MM.1S (cell line): ENCODE measurements at regions not wholly inside any gene's neighbourhood (a gene's known extent, or its start where the extent isn't known, plus 50 kb on each side); places are given as distances from the start of the nearest gene placed in this dataset.
"Not testable (repeated sequence)": the region's sequence is repeated elsewhere in the genome, so short reads cannot be mapped to it uniquely, and the experiment has no call there.

Source experiments
- DNase-seq: peaks from one replicate; pipeline ENCODE4 v3.0.0-alpha.2; 2015
- H2AFZ ChIP-seq: fragments of 300-600 bp; sonication (generic); 2 replicates; pipeline ENCODE4 v1.6.0; 2016; ENCODE audit warnings: antibody characterized with exemption, low read length
- H3F3A ChIP-seq: fragments of 300-600 bp; sonication (generic); 2 replicates; pipeline ENCODE4 v1.6.1; 2016; ENCODE audit warnings: mild to moderate bottlenecking, antibody characterized with exemption, low read length, moderate library complexity, mixed read lengths; ENCODE audit not compliant: insufficient read depth
- H3K27ac ChIP-seq: fragments of 300-600 bp; sonication (generic); 2 replicates; pipeline ENCODE4 v1.5.1; 2016; ENCODE audit warnings: mild to moderate bottlenecking, low read length
- H3K27me3 ChIP-seq: fragments of 300-600 bp; sonication (generic); replicated peaks from 2 replicates; pipeline ENCODE4 v1.6.0; 2016; ENCODE audit warnings: low read length; ENCODE audit not compliant: insufficient read depth
- H3K36me3 ChIP-seq: fragments of 300-600 bp; sonication (generic); replicated peaks from 2 replicates; pipeline ENCODE4 v1.6.1; 2016; ENCODE audit warnings: mild to moderate bottlenecking, low read length, mixed read lengths; ENCODE audit not compliant: insufficient read depth
- H3K4me1 ChIP-seq: fragments of 300-600 bp; sonication (generic); 2 replicates; pipeline ENCODE4 v1.6.1; 2016; ENCODE audit warnings: low read length, mixed read lengths
- H3K4me2 ChIP-seq: fragments of 300-600 bp; sonication (generic); 2 replicates; pipeline ENCODE4 v1.6.0; 2016; ENCODE audit warnings: low read depth, low read length
- H3K4me3 ChIP-seq: fragments of 300-600 bp; sonication (generic); 2 replicates; pipeline ENCODE4 v1.5.1; 2016; ENCODE audit warnings: low read length, mixed read lengths
- H3K79me2 ChIP-seq: fragments of 300-600 bp; sonication (generic); 2 replicates; pipeline ENCODE4 v1.6.1; 2016; ENCODE audit warnings: mixed run types, low read length, mixed read lengths
- H3K9ac ChIP-seq: fragments of 300-600 bp; sonication (generic); 2 replicates; pipeline ENCODE4 v1.6.1; 2016; ENCODE audit warnings: low read length, mixed read lengths
- H3K9me2 ChIP-seq: fragments of 300-600 bp; sonication (generic); replicated peaks from 2 replicates; pipeline ENCODE4 v1.6.1; 2016; ENCODE audit warnings: mild to moderate bottlenecking, low read length, mixed read lengths; ENCODE audit not compliant: insufficient read depth
- H3K9me3 ChIP-seq: fragments of 300-600 bp; sonication (generic); replicated peaks from 2 replicates; pipeline ENCODE4 v1.6.1; 2016; ENCODE audit warnings: mild to moderate bottlenecking, low read length, mixed read lengths; ENCODE audit not compliant: insufficient read depth
- H4K20me1 ChIP-seq: fragments of 300-600 bp; sonication (generic); 2 replicates; pipeline ENCODE4 v1.6.1; 2016; ENCODE audit warnings: mild to moderate bottlenecking, low read length, moderate library complexity, mixed read lengths; ENCODE audit not compliant: insufficient read depth
- EZH2 ChIP-seq: fragments of 300-600 bp; sonication (generic); optimal IDR thresholded peaks from 2 replicates; pipeline ENCODE3; 2017; ENCODE audit warnings: low read depth, mild to moderate bottlenecking, antibody characterized with exemption, low read length, mixed read lengths
- EZH2phosphoT487 ChIP-seq: fragments of 300-600 bp; sonication (generic); IDR thresholded peaks from 2 replicates; pipeline ENCODE4 v1.6.1; 2018; ENCODE audit warnings: antibody characterized with exemption, low read length
- TF ChIP-seq, protein P1 (sequence below): fragments of 300-600 bp; sonication (generic); IDR thresholded peaks from 2 replicates; pipeline ENCODE4 v1.5.1; 2016; ENCODE audit warnings: antibody characterized with exemption, low read length, mixed read lengths

GRCh38 chr21:14058566-14058965 is 152.2 kb downstream of the LIPI start:
- no peak overlapping the region for H3K4me2 ChIP-seq
- no peaks in the 10 kb centered on the region for H3K9me2 ChIP-seq
- H3F3A ChIP-seq: no peaks in the 10 kb centered on the region
- H3K9ac ChIP-seq: no peak overlapping the region
- no peaks in the 10 kb centered on the region for H4K20me1 ChIP-seq
- H3K36me3 ChIP-seq: no peaks in the 10 kb centered on the region
- no peaks in the 10 kb centered on the region for H3K4me1 ChIP-seq
- DNase-seq: no peak
- H3K9me3 ChIP-seq: no peaks in the 10 kb centered on the region
- H3K4me3 ChIP-seq: no peak overlapping the region
- no peak overlapping the region for H2AFZ ChIP-seq
- no peaks in the 10 kb centered on the region for H3K79me2 ChIP-seq
- H3K27me3 ChIP-seq: no peaks in the 10 kb centered on the region
- no peak overlapping the region for H3K27ac ChIP-seq
- TF ChIP-seq, protein P1, sequence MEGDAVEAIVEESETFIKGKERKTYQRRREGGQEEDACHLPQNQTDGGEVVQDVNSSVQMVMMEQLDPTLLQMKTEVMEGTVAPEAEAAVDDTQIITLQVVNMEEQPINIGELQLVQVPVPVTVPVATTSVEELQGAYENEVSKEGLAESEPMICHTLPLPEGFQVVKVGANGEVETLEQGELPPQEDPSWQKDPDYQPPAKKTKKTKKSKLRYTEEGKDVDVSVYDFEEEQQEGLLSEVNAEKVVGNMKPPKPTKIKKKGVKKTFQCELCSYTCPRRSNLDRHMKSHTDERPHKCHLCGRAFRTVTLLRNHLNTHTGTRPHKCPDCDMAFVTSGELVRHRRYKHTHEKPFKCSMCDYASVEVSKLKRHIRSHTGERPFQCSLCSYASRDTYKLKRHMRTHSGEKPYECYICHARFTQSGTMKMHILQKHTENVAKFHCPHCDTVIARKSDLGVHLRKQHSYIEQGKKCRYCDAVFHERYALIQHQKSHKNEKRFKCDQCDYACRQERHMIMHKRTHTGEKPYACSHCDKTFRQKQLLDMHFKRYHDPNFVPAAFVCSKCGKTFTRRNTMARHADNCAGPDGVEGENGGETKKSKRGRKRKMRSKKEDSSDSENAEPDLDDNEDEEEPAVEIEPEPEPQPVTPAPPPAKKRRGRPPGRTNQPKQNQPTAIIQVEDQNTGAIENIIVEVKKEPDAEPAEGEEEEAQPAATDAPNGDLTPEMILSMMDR: no peak
- TF ChIP-seq EZH2: no peak
- TF ChIP-seq EZH2phosphoT487: no peak

- H3F3A ChIP-seq, H2AFZ ChIP-seq, H3K4me3 ChIP-seq, DNase-seq, H3K36me3 ChIP-seq, H3K4me2 ChIP-seq, H3K9me2 ChIP-seq, H4K20me1 ChIP-seq, H3K9ac ChIP-seq, H3K9me3 ChIP-seq, H3K4me1 ChIP-seq, H3K79me2 ChIP-seq, H3K27ac ChIP-seq, H3K27me3 ChIP-seq: not testable (repeated sequence)
These were observed 152.8 kb downstream of the LIPI start for GRCh38 chr21:14057841-14058481.

- H3F3A ChIP-seq: no peaks in the 10 kb centered on the region
- H3K9me2 ChIP-seq: no peaks in the 10 kb centered on the region
- no peak overlapping the region for H2AFZ ChIP-seq
- no peak for DNase-seq
- TF ChIP-seq, protein P1: no peak
- TF ChIP-seq EZH2phosphoT487 (no peak), EZH2 (no peak)
- H3K36me3 ChIP-seq: no peaks in the 10 kb centered on the region
- no peak overlapping the region for H3K4me3 ChIP-seq
- H3K4me2 ChIP-seq: no peak overlapping the region
- H3K27ac ChIP-seq: no peak overlapping the region
- H3K4me1 ChIP-seq: no peaks in the 10 kb centered on the region
- H3K9ac ChIP-seq: no peak overlapping the region
- H3K9me3 ChIP-seq: no peaks in the 10 kb centered on the region
- H3K79me2 ChIP-seq: no peaks in the 10 kb centered on the region
- H4K20me1 ChIP-seq: no peaks in the 10 kb centered on the region
- H3K27me3 ChIP-seq: no peaks in the 10 kb centered on the region
These were observed 153.4 kb downstream of the LIPI start for GRCh38 chr21:14057313-14057712.

GRCh38 chr21:14056771-14057191 is 154.0 kb downstream of the LIPI start:
- DNase-seq: no peak
- no peaks in the 10 kb centered on the region for H3K27me3 ChIP-seq
- TF ChIP-seq EZH2 (no peak), EZH2phosphoT487 (no peak)
- TF ChIP-seq, protein P1: no peak
- H3K4me2 ChIP-seq: no peak overlapping the region
- no peak overlapping the region for H2AFZ ChIP-seq
- H3K4me3 ChIP-seq: no peak overlapping the region
- no peaks in the 10 kb centered on the region for H3K9me3 ChIP-seq
- H4K20me1 ChIP-seq: no peaks in the 10 kb centered on the region
- no peaks in the 10 kb centered on the region for H3F3A ChIP-seq
- H3K27ac ChIP-seq: no peak overlapping the region
- H3K36me3 ChIP-seq: no peaks in the 10 kb centered on the region
- no peaks in the 10 kb centered on the region for H3K4me1 ChIP-seq
- H3K9me2 ChIP-seq: no peaks in the 10 kb centered on the region
- H3K79me2 ChIP-seq: no peaks in the 10 kb centered on the region
- H3K9ac ChIP-seq: no peak overlapping the region

GRCh38 chr21:14055746-14056515 is 154.8 kb downstream of the LIPI start:
- not testable (repeated sequence) for H2AFZ ChIP-seq, DNase-seq, H3K9me3 ChIP-seq, H3K9ac ChIP-seq, H3K79me2 ChIP-seq, H3K36me3 ChIP-seq, H3F3A ChIP-seq, H3K27ac ChIP-seq, H3K4me2 ChIP-seq, H4K20me1 ChIP-seq, H3K9me2 ChIP-seq, H3K4me3 ChIP-seq, H3K27me3 ChIP-seq, H3K4me1 ChIP-seq
